A549 (cell line): ENCODE measurements at regions not wholly inside any gene's neighbourhood (a gene's known extent, or its start where the extent isn't known, plus 50 kb on each side); places are given as distances from the start of the nearest gene placed in this dataset.

ENCODE experiments used
- ATAC-seq, 2 experiments: fragments of 200-7000 bp in 1 of 2; fragments of >200 bp in 1 of 2; cut with Nextera tagmentation in 1 of 2; cut with Tn5 transposase in 1 of 2; 3 replicates each; pipeline versions ENCODE4 v1.8.0 to v1.9.1; 2018 to 2020; ENCODE audit warnings: mild to moderate bottlenecking in 1 of 2, moderate library complexity in 1 of 2
- CTCF ChIA-PET: fragments of 300-600 bp; sonication (Branson Sonifier 250); formaldehyde crosslinking; extraction: SDS; loops from one replicate; lab custom pipeline; 2021; ENCODE audit warnings: antibody characterized with exemption, inconsistent platforms; lab: Yijun Ruan, JAX
- POLR2A ChIA-PET: fragments of 350-600 bp; formaldehyde crosslinking; extraction: SDS; loops from one replicate; lab custom pipeline; 2021; ENCODE audit warnings: antibody characterized with exemption, inconsistent platforms; lab: Yijun Ruan, JAX
- DNase-seq, 2 experiments: peaks; one replicate each; pipeline versions ENCODE4 v3.0.0 to v3.0.0-alpha.2; 2011 to 2016; ENCODE audit warnings: low read depth in 1 of 2, low spot score in 1 of 2
- FAIRE-seq: peaks from 2 replicates; lab custom pipeline; 2011; peaks lifted over from hg19 to GRCh38; lab: Jason Lieb, UNC
- H3K27ac ChIP-seq, 2 experiments: fragments of >200 bp; sonication (Bioruptor Twin); formaldehyde crosslinking; 3 replicates each; pipeline ENCODE4 v1.5.1; 2016 to 2017
- H3K4me1 ChIP-seq: fragments of >200 bp; sonication (Bioruptor Twin); formaldehyde crosslinking; 3 replicates; pipeline ENCODE4 v1.6.1; 2016
- H3K4me2 ChIP-seq: fragments of >200 bp; sonication (Bioruptor Twin); formaldehyde crosslinking; 3 replicates; pipeline ENCODE4 v1.6.1; 2016
- H3K4me3 ChIP-seq: fragments of >200 bp; sonication (Bioruptor Twin); formaldehyde crosslinking; 3 replicates; pipeline ENCODE4 v1.5.1; 2016
- H3K9me3 ChIP-seq: fragments of >200 bp; sonication (Bioruptor Twin); formaldehyde crosslinking; 3 replicates; pipeline ENCODE4 v1.6.1; 2016
- CBX2 ChIP-seq: fragments of 200-600 bp; sonication (generic); IDR thresholded peaks from 2 replicates; pipeline ENCODE4 v1.6.1; 2016; ENCODE audit warnings: low read depth, mild to moderate bottlenecking, borderline replicate concordance
- CEBPB ChIP-seq, 2 experiments: fragments of >200 bp in 1 of 2; sonication (Bioruptor Twin) in 1 of 2; formaldehyde crosslinking in 1 of 2; IDR thresholded peaks; 2 replicates each; pipeline ENCODE4 v1.6.1; 2012 to 2016
- CHD2 ChIP-seq: fragments of 150-350 bp; IDR thresholded peaks from 2 replicates; pipeline ENCODE4 v1.6.1; 2014; ENCODE audit warnings: low read length; ENCODE audit not compliant: partially characterized antibody
- FOSL2 ChIP-seq, 2 experiments: fragments of 450-650 bp in 1 of 2; fragments of >200 bp in 1 of 2; sonication (Bioruptor Twin) in 1 of 2; formaldehyde crosslinking; IDR thresholded peaks; 2 replicates each; pipeline versions ENCODE4 v1.5.0 to v1.6.1; 2016 to 2020; ENCODE audit warnings: mild to moderate bottlenecking in 1 of 2, moderate library complexity in 1 of 2
- FOXS1 ChIP-seq: fragments of 250-450 bp; sonication (Bioruptor Pico); IDR thresholded peaks from 2 replicates; pipeline ENCODE4 v1.5.0; 2020; ENCODE audit warnings: mild to moderate bottlenecking, moderate library complexity
- HDAC2 ChIP-seq: fragments of 200-600 bp; sonication (generic); IDR thresholded peaks from 2 replicates; pipeline ENCODE4 v1.6.1; 2016
- HOXB5 ChIP-seq: fragments of 250-450 bp; sonication (Bioruptor Pico); IDR thresholded peaks from 2 replicates; pipeline ENCODE4 v1.5.0; 2020; ENCODE audit warnings: mild to moderate bottlenecking, moderate library complexity
- MAFK ChIP-seq: fragments of 450-650 bp; IDR thresholded peaks from 2 replicates; pipeline ENCODE4 v1.6.1; 2014; ENCODE audit not compliant: partially characterized antibody
- MAZ ChIP-seq: fragments of 150-350 bp; IDR thresholded peaks from 2 replicates; pipeline ENCODE4 v1.6.1; 2014; ENCODE audit warnings: antibody characterized with exemption, low read depth, low read length, borderline replicate concordance
- MYC ChIP-seq: IDR thresholded peaks from 2 replicates; pipeline ENCODE4 v1.6.1; 2012; ENCODE audit warnings: mild to moderate bottlenecking, inconsistent platforms, low read length, improper control_type of control experiment, borderline replicate concordance
- NR3C1 ChIP-seq: fragments of >200 bp; sonication (Bioruptor Twin); formaldehyde crosslinking; IDR thresholded peaks from 3 replicates; pipeline ENCODE4 v1.6.1; 2017
- RARB ChIP-seq: fragments of 250-450 bp; sonication (Bioruptor Pico); IDR thresholded peaks from 2 replicates; pipeline ENCODE4 v1.8.0; 2021; ENCODE audit warnings: mild to moderate bottlenecking, moderate library complexity
- RFX5 ChIP-seq: fragments of 450-650 bp; IDR thresholded peaks from 2 replicates; pipeline ENCODE4 v1.7.1; 2014; ENCODE audit warnings: antibody characterized with exemption, mild to moderate bottlenecking, moderate library complexity
- RNF2 ChIP-seq: fragments of 200-600 bp; sonication (generic); IDR thresholded peaks from 2 replicates; pipeline ENCODE4 v1.6.1; 2016; ENCODE audit warnings: low read depth, mild to moderate bottlenecking, antibody characterized with exemption, moderate library complexity, borderline replicate concordance
- TFCP2L1 ChIP-seq: fragments of 250-450 bp; sonication (Bioruptor Pico); IDR thresholded peaks from 2 replicates; pipeline ENCODE4 v1.5.0; 2021; ENCODE audit warnings: mild to moderate bottlenecking
- TP53 ChIP-seq: fragments of 250-450 bp; sonication (Bioruptor Pico); IDR thresholded peaks from 2 replicates; pipeline ENCODE4 v1.5.0; 2021; ENCODE audit warnings: mild to moderate bottlenecking, moderate library complexity
- WGBS: methylation state at CpG from one replicate; pipeline ENCODE4 v1.1.6; 2017; ENCODE audit errors: missing lambda C conversion rate; 5-methylcytosine and 5-hydroxymethylcytosine counted together
- TF ChIP-seq, protein P1 (sequence below): fragments of 200-600 bp; sonication (generic); IDR thresholded peaks from 2 replicates; pipeline ENCODE4 v1.6.1; 2016; ENCODE audit warnings: antibody characterized with exemption, mild to moderate bottlenecking, moderate library complexity
- TF ChIP-seq, protein P2 (sequence below): fragments of >200 bp; sonication (Bioruptor Twin); formaldehyde crosslinking; IDR thresholded peaks from 3 replicates; pipeline ENCODE4 v1.6.1; 2016
- TF ChIP-seq, protein P3 (sequence below): IDR thresholded peaks from 2 replicates; pipeline ENCODE4 v1.6.1; 2012

DNA sequence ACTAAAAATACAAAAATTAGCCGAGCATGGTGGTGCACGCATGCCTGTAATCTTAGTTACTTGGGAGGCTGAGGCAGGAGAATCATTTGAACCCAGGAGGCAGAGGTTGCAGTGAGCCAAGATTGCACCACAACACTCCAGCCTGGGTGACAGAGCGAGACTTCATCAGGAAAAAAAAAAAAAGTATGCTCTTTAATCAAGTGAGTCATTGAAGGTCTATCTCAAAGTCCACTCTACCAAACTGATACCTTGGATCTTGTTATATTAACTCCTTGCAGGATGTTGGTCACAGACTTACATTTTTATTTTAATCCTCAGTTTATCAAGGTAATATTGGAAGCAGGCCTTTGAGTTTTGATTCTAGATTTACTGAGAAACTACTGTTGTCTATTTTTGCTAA, 348.7 kb downstream of the COL12A1 start:
- ATAC-seq: no peak
- Histone ChIP-seq H3K4me3 (no peak overlapping the region), H3K9me3 (no peaks in the 10 kb centered on the region), H3K27ac (no peak overlapping the region), H3K4me1 (no peaks in the 10 kb centered on the region), H3K4me2 (peak overlapping the region; percentile 30; the same call in 2 of the 3 replicates)
- ChIA-PET POLR2A (no interaction called here), CTCF (no interaction called here)
- no peak for FAIRE-seq
- WGBS: 53% methylated on average over 3 of the region's 3 CpGs
- 0 out of 4 replicates have a peak, but pooled peaks of 1 of the 2 experiments have one; percentile 5 for TF ChIP-seq CEBPB (IDR thresholded peaks at IDR 0.05)
- TF ChIP-seq RNF2: no peak
- no peak for TF ChIP-seq CBX2
- DNase-seq: peak in 1 of 2 experiments; percentile 4

DNA sequence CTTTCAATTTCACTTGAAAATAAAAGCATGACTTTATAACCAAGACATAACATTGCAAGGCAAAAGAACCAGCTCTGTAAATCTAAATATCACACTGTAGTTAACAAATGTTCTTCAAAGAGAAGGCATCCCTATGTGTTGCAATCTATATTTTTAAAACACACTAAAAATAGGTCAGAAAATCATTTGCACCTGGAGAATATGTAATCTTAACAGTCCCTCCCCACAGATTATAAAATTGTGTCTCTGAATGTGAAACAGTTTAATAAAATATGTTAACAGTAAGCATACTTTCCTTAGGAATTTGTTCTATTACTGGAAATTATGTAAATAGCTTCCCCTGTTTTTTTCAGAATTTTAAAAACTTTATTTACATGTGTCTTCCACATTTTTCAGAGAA, 351.9 kb downstream of the COL12A1 start:
- ChIA-PET CTCF (no interaction called here), POLR2A (no interaction called here)
- no peak for ATAC-seq
- Histone ChIP-seq H3K27ac (no peak overlapping the region), H3K9me3 (no peaks in the 10 kb centered on the region), H3K4me2 (no peak overlapping the region), H3K4me3 (no peak overlapping the region), H3K4me1 (no peaks in the 10 kb centered on the region)
- FAIRE-seq: no peak
- no peak for DNase-seq
- TF ChIP-seq, protein P1, sequence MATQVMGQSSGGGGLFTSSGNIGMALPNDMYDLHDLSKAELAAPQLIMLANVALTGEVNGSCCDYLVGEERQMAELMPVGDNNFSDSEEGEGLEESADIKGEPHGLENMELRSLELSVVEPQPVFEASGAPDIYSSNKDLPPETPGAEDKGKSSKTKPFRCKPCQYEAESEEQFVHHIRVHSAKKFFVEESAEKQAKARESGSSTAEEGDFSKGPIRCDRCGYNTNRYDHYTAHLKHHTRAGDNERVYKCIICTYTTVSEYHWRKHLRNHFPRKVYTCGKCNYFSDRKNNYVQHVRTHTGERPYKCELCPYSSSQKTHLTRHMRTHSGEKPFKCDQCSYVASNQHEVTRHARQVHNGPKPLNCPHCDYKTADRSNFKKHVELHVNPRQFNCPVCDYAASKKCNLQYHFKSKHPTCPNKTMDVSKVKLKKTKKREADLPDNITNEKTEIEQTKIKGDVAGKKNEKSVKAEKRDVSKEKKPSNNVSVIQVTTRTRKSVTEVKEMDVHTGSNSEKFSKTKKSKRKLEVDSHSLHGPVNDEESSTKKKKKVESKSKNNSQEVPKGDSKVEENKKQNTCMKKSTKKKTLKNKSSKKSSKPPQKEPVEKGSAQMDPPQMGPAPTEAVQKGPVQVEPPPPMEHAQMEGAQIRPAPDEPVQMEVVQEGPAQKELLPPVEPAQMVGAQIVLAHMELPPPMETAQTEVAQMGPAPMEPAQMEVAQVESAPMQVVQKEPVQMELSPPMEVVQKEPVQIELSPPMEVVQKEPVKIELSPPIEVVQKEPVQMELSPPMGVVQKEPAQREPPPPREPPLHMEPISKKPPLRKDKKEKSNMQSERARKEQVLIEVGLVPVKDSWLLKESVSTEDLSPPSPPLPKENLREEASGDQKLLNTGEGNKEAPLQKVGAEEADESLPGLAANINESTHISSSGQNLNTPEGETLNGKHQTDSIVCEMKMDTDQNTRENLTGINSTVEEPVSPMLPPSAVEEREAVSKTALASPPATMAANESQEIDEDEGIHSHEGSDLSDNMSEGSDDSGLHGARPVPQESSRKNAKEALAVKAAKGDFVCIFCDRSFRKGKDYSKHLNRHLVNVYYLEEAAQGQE: no peak
- TF ChIP-seq NR3C1 (no peak), RARB (CRISPR knock-in tag) (no peak), RFX5 (no peak), MAFK (no peak), TP53 (CRISPR knock-in tag) (no peak), HOXB5 (CRISPR knock-in tag) (no peak), FOSL2 (IDR thresholded peaks at IDR 0.05) (no peak), FOSL2 (CRISPR knock-in tag; IDR thresholded peaks at IDR 0.05) (no peak), HDAC2 (no peak), CHD2 (no peak), FOXS1 (no peak), MYC (no peak), MAZ (no peak), TFCP2L1 (no peak)
- TF ChIP-seq, protein P2, sequence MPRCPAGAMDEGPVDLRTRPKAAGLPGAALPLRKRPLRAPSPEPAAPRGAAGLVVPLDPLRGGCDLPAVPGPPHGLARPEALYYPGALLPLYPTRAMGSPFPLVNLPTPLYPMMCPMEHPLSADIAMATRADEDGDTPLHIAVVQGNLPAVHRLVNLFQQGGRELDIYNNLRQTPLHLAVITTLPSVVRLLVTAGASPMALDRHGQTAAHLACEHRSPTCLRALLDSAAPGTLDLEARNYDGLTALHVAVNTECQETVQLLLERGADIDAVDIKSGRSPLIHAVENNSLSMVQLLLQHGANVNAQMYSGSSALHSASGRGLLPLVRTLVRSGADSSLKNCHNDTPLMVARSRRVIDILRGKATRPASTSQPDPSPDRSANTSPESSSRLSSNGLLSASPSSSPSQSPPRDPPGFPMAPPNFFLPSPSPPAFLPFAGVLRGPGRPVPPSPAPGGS: no peak
- TF ChIP-seq, protein P3, sequence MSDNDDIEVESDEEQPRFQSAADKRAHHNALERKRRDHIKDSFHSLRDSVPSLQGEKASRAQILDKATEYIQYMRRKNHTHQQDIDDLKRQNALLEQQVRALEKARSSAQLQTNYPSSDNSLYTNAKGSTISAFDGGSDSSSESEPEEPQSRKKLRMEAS: no peak

DNA sequence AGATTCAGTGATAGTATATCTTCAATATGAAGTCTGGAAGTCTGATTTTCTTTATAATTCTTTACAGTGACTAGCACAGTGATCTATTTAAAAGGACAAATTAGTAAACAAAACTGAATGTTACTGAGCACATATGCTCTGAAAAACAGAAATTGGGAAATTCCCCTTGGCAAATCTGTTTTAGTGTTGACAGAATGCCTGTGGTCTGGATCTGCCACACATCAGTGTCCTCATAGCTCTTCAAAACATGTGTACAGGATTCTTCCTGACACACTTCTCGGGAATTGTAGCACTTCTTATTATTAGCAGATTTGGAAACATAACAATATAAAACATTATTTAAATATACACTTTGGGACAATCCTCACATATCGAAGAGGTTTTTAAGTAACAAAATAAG, 354.3 kb downstream of the COL12A1 start:
- ChIA-PET CTCF (no interaction called here), POLR2A (no interaction called here)
- TF ChIP-seq, protein P1: no peak
- no peak for TF ChIP-seq FOXS1
- H3K4me2 ChIP-seq: no peak overlapping the region
- FAIRE-seq (no peak), DNase-seq (no peak), ATAC-seq (no peak)
- H3K27ac ChIP-seq: no peak overlapping the region
- H3K4me1 ChIP-seq: no peaks in the 10 kb centered on the region
- no peak overlapping the region for H3K4me3 ChIP-seq
- H3K9me3 ChIP-seq: no peaks in the 10 kb centered on the region
- WGBS: 43% methylated on average over 2 of the region's 2 CpGs
